ENCODE measurements at regions not wholly inside any gene's neighbourhood (a gene's known extent, or its start where the extent isn't known, plus 50 kb on each side); places are given as distances from the start of the nearest gene placed in this dataset.
A peak's percentile ranks its signal among the peaks of the same experiment; 100 is the strongest.
"Not testable (repeated sequence)": the region's sequence is repeated elsewhere in the genome, so short reads cannot be mapped to it uniquely, and the experiment has no call there.

DNA sequence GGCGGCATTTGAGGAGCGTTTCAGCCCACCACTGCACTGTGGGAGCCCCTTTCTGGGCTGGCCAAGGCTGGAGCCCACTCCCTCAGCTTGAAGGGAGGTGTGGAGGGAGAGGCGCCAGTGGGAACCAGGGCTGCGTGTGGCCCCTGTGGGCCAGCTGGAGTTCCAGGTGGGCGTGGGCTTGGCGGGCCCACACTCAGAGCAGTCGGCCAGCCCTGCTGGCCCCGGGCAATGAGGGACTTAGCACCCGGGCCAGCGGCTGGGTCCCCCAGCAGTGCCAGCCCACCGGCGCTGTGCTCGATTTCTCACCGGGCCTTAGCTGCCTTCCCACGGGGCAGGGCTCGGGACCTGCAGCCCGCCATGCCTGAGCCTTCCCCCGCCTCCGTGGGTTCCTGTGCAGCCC is 463.8 kb upstream of the SPANXN1 start:
- H4K20me1 ChIP-seq (ENCODE audit: insufficient read depth, low read length); H3K27ac ChIP-seq (ENCODE audit: extremely low read length, insufficient read depth, low read length); H3K4me3 ChIP-seq (replicated peaks in 1 of 3; ENCODE audit: insufficient read depth in 1 of 3, low read depth in 2 of 3, low read length in 3 of 3); CTCF ChIA-PET (ENCODE audit: low intra/inter-chr PET ratio, low total read pairs); H3K36me3 ChIP-seq (replicated peaks in 1 of 2; ENCODE audit: control insufficient read depth in 1 of 2, insufficient read depth in 2 of 2, low read length in 2 of 2); H3K9ac ChIP-seq (ENCODE audit: insufficient read depth, low read depth, low read length); intact Hi-C loops (cut with micrococcal nuclease; ENCODE audit: unreplicated experiment); BruUV-seq (replicated peaks); ATAC-seq; H2AFZ ChIP-seq (ENCODE audit: low read length); DNase-seq (ENCODE audit: low spot score); H3K79me2 ChIP-seq (ENCODE audit: insufficient read depth, low read length); H3K4me2 ChIP-seq (ENCODE audit: low read depth, low read length); in situ Hi-C loops (cut with HindIII; ENCODE audit: extremely low pct_ligation_motif_present, low pct_unique_long_range_greater_than_20kb); FAIRE-seq; POLR2A ChIA-PET; H3K4me1 ChIP-seq (ENCODE audit: insufficient read depth, low read length); H3K27me3 ChIP-seq (ENCODE audit: control insufficient read depth in 1 of 2, insufficient read depth in 2 of 2, low read length in 2 of 2): not testable (repeated sequence)
- H3K9me3 ChIP-seq (ENCODE audit: low read length): peaks cover 29% of the 10 kb centered on the region
- no CpG with 5 or more reads among the region's 19 CpGs for WGBS (ENCODE audit: low lambda C conversion rate)

DNA sequence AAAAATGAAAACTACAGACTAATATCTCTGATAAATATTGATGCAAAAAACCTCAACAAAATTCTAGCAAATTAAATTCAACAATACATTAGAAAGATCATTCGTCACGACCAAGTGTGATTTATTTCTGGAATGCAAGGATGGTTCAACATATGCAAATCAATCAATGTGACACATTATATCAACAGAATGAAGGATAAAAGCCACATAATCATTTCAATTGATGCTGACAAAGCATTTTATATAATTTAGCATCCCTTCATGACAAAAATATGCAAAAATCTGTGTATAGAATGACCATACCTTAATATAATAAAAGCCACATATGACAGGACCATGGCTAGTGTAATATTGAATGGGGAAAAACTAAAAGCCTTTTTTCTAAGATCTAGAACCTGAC is 457.2 kb upstream of the SPANXN1 start:
- WGBS (ENCODE audit: low lambda C conversion rate): 5% methylated on average over 2 of the region's 2 CpGs
- no peak for FAIRE-seq
- no peaks in the 10 kb centered on the region for H4K20me1 ChIP-seq (ENCODE audit: insufficient read depth, low read length)
- H3K27ac ChIP-seq (ENCODE audit: extremely low read length, insufficient read depth, low read length): no peak overlapping the region
- intact Hi-C loops (cut with micrococcal nuclease; ENCODE audit: unreplicated experiment): no loop called here
- H3K9ac ChIP-seq (ENCODE audit: insufficient read depth, low read depth, low read length): no peak overlapping the region
- CTCF ChIA-PET (ENCODE audit: low intra/inter-chr PET ratio, low total read pairs): no interaction called here
- no peaks in the 10 kb centered on the region for H3K79me2 ChIP-seq (ENCODE audit: insufficient read depth, low read length)
- H3K4me1 ChIP-seq (ENCODE audit: insufficient read depth, low read length): no peaks in the 10 kb centered on the region
- H3K27me3 ChIP-seq (ENCODE audit: control insufficient read depth in 1 of 2, insufficient read depth in 2 of 2, low read length in 2 of 2): no peaks in the 10 kb centered on the region
- H3K9me3 ChIP-seq (ENCODE audit: low read length): peaks cover 61% of the 10 kb centered on the region
- TF ChIP-seq ZFP62 (CRISPR knock-in tag; IDR thresholded peaks at IDR 0.05) (no peak), ASH2L (IDR thresholded peaks at IDR 0.05; ENCODE audit: insufficient read length, low read depth, low read length) (no peak), ZNF446 (CRISPR knock-in tag; IDR thresholded peaks at IDR 0.05) (no peak), HDAC2 (CRISPR knock-in tag; IDR thresholded peaks at IDR 0.05) (no peak), AKAP8 (CRISPR knock-in tag; IDR thresholded peaks at IDR 0.05) (no peak), MAFF (IDR thresholded peaks at IDR 0.05; ENCODE audit: low read depth, low read length) (0 out of 2 replicates have a peak, but pooled peaks have one; percentile 36), PHF20 (CRISPR knock-in tag; IDR thresholded peaks at IDR 0.05) (no peak), MAFK (conservative IDR thresholded peaks at IDR 0.05 in 1 of 2, IDR thresholded peaks at IDR 0.05 in 1 of 2; ENCODE audit: low read length in 2 of 2) (peak in 1 of 2 experiments; percentile 59; a peak in 2 of 4 replicates), ZNF230 (CRISPR knock-in tag; IDR thresholded peaks at IDR 0.05) (no peak), ZNF282 (IDR thresholded peaks at IDR 0.05; ENCODE audit: partially characterized antibody) (no peak), ZNF652 (CRISPR knock-in tag; IDR thresholded peaks at IDR 0.05; ENCODE audit: borderline replicate concordance, low read depth) (no peak), SUZ12 (IDR thresholded peaks at IDR 0.05; ENCODE audit: low read depth, low read length) (no peak), RCOR2 (CRISPR knock-in tag; IDR thresholded peaks at IDR 0.05) (no peak), SAFB2 (CRISPR knock-in tag; IDR thresholded peaks at IDR 0.05; ENCODE audit: borderline replicate concordance, low read depth) (no peak), ZNF546 (CRISPR knock-in tag; conservative IDR thresholded peaks at IDR 0.05) (no peak)
- TF ChIP-seq, protein P1, sequence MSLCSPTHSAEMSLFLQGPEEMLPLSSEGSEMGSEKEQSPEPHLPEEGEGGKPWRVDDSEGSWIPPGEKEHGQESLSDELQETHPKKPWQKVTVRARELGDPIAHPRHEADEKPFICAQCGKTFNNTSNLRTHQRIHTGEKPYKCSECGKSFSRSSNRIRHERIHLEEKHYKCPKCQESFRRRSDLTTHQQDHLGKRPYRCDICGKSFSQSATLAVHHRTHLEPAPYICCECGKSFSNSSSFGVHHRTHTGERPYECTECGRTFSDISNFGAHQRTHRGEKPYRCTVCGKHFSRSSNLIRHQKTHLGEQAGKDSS (CRISPR knock-in tag; IDR thresholded peaks at IDR 0.05; ENCODE audit: borderline replicate concordance, low read depth): no peak
- TF ChIP-seq, protein P2, sequence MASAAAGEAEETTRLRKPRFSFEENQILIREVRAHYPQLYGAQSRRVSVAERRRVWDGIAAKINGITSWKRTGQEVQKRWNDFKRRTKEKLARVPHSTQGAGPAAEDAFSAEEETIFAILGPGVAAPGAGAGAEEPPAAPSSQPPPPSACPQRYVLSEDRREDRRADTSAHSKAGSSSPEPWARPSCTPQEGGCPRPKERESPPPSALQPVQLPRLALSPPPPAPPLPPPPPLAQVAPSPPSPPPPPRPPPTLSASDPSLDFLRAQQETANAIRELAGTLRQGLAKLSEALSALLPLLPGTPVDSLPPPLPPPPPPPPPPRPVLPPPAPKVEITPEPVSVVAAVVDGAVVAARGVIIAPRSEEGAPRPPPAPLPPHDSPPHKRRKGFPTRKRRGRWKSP (CRISPR knock-in tag; IDR thresholded peaks at IDR 0.05): no peak
- no TSS peak for BruUV-seq (replicated peaks)
- H3K36me3 ChIP-seq (replicated peaks in 1 of 2; ENCODE audit: control insufficient read depth in 1 of 2, insufficient read depth in 2 of 2, low read length in 2 of 2): no peaks in the 10 kb centered on the region
- in situ Hi-C loops (cut with HindIII; ENCODE audit: extremely low pct_ligation_motif_present, low pct_unique_long_range_greater_than_20kb): no loop called here
- POLR2A ChIA-PET: no interaction called here
- H3K4me3 ChIP-seq (replicated peaks in 1 of 3; ENCODE audit: insufficient read depth in 1 of 3, low read depth in 2 of 3, low read length in 3 of 3): no peak overlapping the region
- H2AFZ ChIP-seq (ENCODE audit: low read length): no peak overlapping the region
- DNase-seq (ENCODE audit: low spot score): no peak
- no peak overlapping the region for H3K4me2 ChIP-seq (ENCODE audit: low read depth, low read length)
- ATAC-seq: no peak

Measured in HepG2 (cell line).